ENCODE measurements at regions not wholly inside any gene's neighbourhood (a gene's known extent, or its start where the extent isn't known, plus 50 kb on each side); places are given as distances from the start of the nearest gene placed in this dataset.

GRCh38 chr2:23246992-23247683 is 137.8 kb upstream of the KLHL29 start (continued):
- TF ChIP-seq ZNF513 (tag by site-specific recombination; IDR thresholded peaks at IDR 0.05) (no peak), ZNF138 (tag by site-specific recombination; IDR thresholded peaks at IDR 0.05; ENCODE audit: borderline replicate concordance) (no peak), ZFP37 (tag by site-specific recombination; IDR thresholded peaks at IDR 0.05) (no peak), ZNF202 (tag by site-specific recombination; IDR thresholded peaks at IDR 0.05; ENCODE audit: borderline replicate concordance) (no peak), ZNF112 (tag by site-specific recombination; IDR thresholded peaks at IDR 0.05) (no peak), ZNF624 (tag by site-specific recombination; IDR thresholded peaks at IDR 0.05) (no peak), ZNF223 (tag by site-specific recombination; IDR thresholded peaks at IDR 0.05) (no peak), ZFP69B (tag by site-specific recombination; IDR thresholded peaks at IDR 0.05) (no peak), ZNF561 (tag by site-specific recombination; IDR thresholded peaks at IDR 0.05; ENCODE audit: borderline replicate concordance) (no peak), PRDM2 (tag by site-specific recombination; IDR thresholded peaks at IDR 0.05; ENCODE audit: borderline replicate concordance) (no peak)

GRCh38 chr2:23248667-23249066 is 136.3 kb upstream of the KLHL29 start:
- H3K9me3 ChIP-seq (ENCODE audit: control insufficient read depth, insufficient read depth, low read depth, low read length), result no peaks in the 10 kb centered on the region
- no peak overlapping the region for H3K4me3 ChIP-seq (ENCODE audit: low read depth, low read length)
- no peaks in the 10 kb centered on the region for H3K36me3 ChIP-seq (ENCODE audit: control insufficient read depth in 2 of 2, insufficient read depth in 1 of 2, low read length in 2 of 2)
- no peak overlapping the region for H3K27ac ChIP-seq (ENCODE audit: extremely low read depth, low read depth, low read length)
- TF ChIP-seq KLF17 (tag by site-specific recombination; IDR thresholded peaks at IDR 0.05), result no peak
- TF ChIP-seq GLIS2 (tag by site-specific recombination; IDR thresholded peaks at IDR 0.05), result no peak
- no peak for TF ChIP-seq ZNF785 (tag by site-specific recombination; IDR thresholded peaks at IDR 0.05)
- no peak for TF ChIP-seq ZNF280C (tag by site-specific recombination; IDR thresholded peaks at IDR 0.05)
- TF ChIP-seq ZNF350 (tag by site-specific recombination; IDR thresholded peaks at IDR 0.05), result no peak
- no peak for TF ChIP-seq ZNF302 (tag by site-specific recombination; IDR thresholded peaks at IDR 0.05; ENCODE audit: low read depth)
- no peak for TF ChIP-seq KLF7 (tag by site-specific recombination; IDR thresholded peaks at IDR 0.05; ENCODE audit: borderline replicate concordance)
- no peak for TF ChIP-seq ATF2 (tag by site-specific recombination; IDR thresholded peaks at IDR 0.05; ENCODE audit: low read depth)
- no peak for TF ChIP-seq ZFHX2 (tag by site-specific recombination; conservative IDR thresholded peaks at IDR 0.05)
- TF ChIP-seq ZNF830 (tag by site-specific recombination; IDR thresholded peaks at IDR 0.05; ENCODE audit: low read depth), result no peak
- no peak for TF ChIP-seq ZFP69B (tag by site-specific recombination; IDR thresholded peaks at IDR 0.05)
- TF ChIP-seq PRDM1 (tag by site-specific recombination; IDR thresholded peaks at IDR 0.05), result no peak
- TF ChIP-seq EGR2 (tag by site-specific recombination; IDR thresholded peaks at IDR 0.05; ENCODE audit: low read depth), result no peak
- TF ChIP-seq GLI4 (tag by site-specific recombination; IDR thresholded peaks at IDR 0.05), result no peak
- CTCF ChIA-PET, result no interaction called here
- H3K4me1 ChIP-seq (ENCODE audit: control insufficient read depth, insufficient read depth, low read length), result 0 out of 2 replicates have a peak, but pooled peaks cover 6% of the 10 kb centered on the region
- POLR2A ChIA-PET, result no interaction called here

Measured in HEK293 (cell line).